Head of caudate nucleus (tissue), 42 donors: ENCODE measurements at regions not wholly inside any gene's neighbourhood (a gene's known extent, or its start where the extent isn't known, plus 50 kb on each side); places are given as distances from the start of the nearest gene placed in this dataset.

Experiments
- DNase-seq, 42 donors: peaks; one replicate each; pipeline versions ENCODE4 v3.0.0 to v3.0.0-alpha.2; 2020 to 2021; ENCODE audit warnings: mixed read lengths in 7 of 42
- intact Hi-C: fragments of 100-400 bp; cut with DNase I; formaldehyde crosslinking; loops from one replicate; pipeline ENCODE4 v1.15.0; 2022

DNA sequence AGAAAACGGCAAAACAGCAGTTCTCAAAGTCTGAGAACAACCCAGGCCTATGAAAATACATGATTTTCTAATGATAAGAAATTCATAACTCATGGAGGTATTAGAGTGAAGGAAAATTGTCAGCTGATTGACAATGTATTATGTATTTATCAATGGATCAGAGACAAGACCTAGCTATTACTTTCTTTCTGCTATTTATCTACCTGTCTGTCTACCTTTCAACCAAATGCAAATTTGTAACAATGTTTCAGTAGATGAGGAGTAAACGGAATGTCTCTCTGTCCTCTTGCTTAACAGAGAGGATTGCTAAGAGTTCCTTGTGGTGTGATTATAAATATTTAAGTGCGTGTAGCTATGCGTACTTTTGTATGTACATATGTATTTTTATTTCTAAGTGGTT, 568.7 kb upstream of the RGS18 start:
- DNase-seq, result no peak
- intact Hi-C loops, result no loop called here

- DNase-seq, result no peak
- intact Hi-C loops, result no loop called here
These were observed 567.7 kb upstream of the RGS18 start for GRCh38 chr1:191590578-191590977.

DNA sequence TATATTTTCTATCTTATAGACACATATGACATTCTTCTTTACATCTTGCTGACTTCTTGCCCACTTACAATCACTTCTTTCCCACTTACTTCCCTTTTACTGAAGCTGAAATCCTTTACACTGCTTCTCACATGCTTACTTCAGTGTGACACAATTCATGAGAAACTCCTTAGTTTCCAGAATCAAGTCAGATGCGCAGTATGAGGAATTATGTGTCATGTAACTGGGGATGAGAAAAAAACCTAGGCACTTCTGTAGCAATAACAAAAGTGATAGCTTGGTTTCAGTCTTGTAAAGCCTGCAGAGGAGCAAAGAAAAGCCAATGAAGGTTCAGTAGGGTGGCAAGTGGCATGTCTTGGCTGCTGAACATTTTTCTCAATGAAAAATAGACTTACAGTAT, 566.2 kb upstream of the RGS18 start:
- DNase-seq, result no peak
- intact Hi-C loops, result no loop called here

GRCh38 chr1:191592907-191593306, 565.4 kb upstream of the RGS18 start:
- intact Hi-C loops, result no loop called here
- DNase-seq, result no peak

DNA sequence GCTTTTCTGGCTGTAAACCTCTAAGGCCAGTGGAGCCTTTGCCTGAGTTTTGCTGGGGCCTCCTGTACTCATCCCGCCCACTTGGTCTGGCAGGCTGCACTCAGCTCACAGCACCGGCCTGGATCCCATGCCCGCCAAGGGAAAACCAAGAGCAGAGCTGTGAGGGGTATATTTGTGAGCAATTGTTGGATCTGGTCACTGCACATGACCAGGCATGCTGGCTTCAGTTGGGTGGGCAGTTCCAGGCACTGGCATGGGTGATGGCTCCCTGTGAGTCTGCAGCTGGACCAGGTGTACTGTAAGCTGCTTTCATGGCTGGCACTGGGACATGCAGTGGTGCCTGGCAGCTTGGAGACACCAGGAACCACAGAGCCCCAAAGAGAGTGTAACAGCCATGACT, 563.1 kb upstream of the RGS18 start:
- DNase-seq, result no peak
- intact Hi-C loops, result no loop called here

DNA sequence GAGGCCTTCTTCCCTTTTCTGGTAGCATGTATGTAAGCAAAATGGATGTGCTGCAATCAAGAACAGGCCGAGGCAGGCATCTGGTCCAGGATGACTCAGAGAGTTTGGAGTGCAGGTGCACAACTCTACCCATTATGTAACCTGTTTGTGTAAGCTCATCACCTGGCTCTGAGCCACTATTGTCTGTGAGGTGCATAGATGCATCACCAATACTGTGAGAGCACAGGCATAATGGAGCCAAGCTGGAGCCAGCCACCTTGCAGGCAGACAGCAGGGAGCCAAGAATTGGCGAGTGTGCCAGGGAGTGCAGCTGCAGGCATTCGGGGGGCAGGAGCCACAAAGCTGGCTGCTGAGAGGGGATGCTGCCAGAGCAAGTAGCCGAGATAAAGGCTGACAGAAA, 549.9 kb upstream of the RGS18 start:
- DNase-seq, result no peak
- intact Hi-C loops, result no loop called here

- intact Hi-C loops, result no loop called here
- DNase-seq, result no peak
These were observed 549.0 kb upstream of the RGS18 start for GRCh38 chr1:191609305-191609704.

DNA sequence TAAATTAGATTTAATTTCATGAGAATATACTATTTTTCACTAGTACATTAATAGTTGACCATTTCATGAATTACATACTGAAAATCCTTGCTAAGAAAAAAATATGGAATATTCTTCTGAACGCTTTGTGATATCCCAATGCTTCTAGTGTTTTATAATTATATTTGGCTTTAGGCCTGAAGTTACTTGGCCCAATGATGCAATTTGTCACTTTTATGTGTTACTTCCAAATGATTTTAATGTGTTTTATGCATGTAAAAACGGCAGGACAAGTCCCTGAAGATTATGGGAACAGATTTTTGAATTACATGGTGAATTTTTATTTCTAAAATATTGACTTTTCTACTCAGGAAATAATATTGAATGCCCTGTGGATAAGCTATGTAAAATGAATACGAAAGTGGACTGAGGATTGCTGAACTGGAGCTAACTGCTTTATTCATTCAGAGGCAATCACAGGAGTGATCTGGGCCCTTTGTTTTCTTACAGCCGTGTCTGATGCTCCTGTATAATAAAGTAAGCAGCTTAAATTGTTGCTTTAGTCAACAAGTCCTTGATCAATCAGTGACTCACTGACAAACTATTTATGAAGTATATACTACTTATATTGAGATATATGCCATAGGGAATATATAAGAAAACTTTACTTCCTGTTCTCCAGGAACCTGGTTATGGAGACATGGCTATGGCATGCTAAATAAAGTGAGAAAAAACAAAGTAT, 543.0 kb upstream of the RGS18 start:
- no peak for DNase-seq
- intact Hi-C loops, result no loop called here

DNA sequence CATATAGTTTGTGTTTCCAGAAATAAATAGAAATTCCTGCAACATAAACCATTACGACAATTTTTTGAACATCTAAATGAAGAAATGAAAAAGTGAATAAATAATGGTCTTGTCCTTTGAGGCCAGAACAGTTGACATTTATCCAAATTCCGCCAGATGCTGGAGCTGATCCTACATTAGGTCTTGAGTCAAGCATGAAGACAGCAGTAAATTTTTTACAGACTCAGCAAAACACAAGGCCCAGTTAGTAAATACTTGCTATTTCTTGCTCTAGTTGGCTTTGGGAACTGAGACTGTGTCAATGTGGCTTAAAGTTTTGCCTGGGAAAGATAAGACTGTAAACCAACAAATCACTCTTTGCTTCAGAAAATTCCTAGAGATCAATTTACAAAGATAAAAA, 540.1 kb upstream of the RGS18 start:
- no peak for DNase-seq
- intact Hi-C loops, result no loop called here

GRCh38 chr1:191620883-191621282, 537.4 kb upstream of the RGS18 start:
- intact Hi-C loops, result no loop called here
- DNase-seq, result no peak

DNA sequence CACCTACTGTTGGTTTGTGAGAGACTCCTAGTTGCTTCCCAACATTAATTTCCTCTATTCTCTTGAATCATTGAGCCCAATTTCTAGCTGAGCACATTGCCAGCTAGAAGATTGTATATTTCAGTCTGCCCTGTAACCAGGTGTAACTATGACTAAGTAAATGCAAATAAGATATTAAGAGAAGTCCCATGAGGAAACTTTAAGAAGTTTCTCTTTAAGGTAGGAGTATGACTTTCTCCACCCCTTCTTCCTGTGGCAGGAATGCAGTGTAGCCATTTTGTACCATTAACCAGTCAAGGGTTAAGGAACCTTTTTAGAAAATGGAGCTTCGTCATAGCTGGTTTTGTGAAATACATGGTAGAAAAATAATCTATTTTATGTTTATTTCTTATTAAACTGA, 534.2 kb upstream of the RGS18 start:
- DNase-seq, result no peak
- intact Hi-C loops, result no loop called here

- intact Hi-C loops, result no loop called here
- DNase-seq, result no peak
These were observed 528.4 kb upstream of the RGS18 start for GRCh38 chr1:191629836-191630235.

DNA sequence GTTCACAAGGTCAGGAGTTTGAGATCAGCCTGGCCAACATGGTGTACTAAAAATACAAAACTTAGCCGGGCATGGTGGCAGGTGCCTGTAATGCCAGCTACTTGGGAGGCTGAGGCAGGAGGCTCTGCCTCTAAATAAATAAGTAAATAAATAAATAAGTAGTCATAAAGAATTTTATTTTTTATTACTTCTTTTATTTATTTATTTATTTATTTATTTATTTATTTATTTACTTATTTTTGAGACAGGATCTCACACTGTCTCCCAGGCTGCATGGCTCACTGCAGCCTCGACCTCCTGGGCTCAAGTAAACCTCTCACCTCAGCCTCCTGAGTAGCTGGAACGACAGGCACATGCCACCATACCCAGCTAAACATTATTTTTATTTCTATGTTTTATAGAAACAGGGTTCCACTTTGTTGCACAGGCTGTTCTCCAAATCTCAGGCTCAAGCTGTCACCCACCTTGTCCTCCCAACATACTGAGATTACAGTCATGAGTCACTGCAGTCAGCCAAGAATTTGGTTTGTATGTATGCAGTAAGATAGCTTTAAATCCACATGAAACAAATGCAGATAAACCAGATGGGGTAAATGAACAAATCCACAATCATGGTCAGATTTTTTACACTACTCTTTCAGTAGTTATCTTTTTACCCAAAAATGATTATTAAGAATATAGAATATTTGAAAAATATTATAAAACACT, 523.3 kb upstream of the RGS18 start:
- no peak for DNase-seq

DNA sequence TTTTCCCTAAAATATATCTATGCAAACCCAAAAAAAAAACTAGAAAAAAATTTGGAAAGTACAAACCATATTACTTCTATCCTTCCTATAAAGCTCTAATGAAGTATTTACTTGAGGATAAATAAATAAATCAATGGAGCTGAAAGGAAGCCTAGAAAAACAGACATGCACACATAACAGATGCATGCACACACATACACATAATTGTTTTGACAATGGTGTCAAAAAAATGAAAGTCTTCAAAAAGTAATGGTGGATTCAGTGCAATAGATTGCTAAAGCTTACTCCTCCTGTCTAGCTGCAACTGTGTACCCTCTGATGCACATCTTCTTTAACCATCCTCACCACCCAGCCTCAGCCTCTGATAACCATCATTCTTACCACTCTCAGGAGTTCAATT, 521.9 kb upstream of the RGS18 start:
- intact Hi-C loops, result no loop called here
- no peak for DNase-seq

More for the DNA sequence above, 523.3 kb upstream of the RGS18 start:
- intact Hi-C loops, result no loop called here

- no peak for DNase-seq
- intact Hi-C loops, result no loop called here
These were observed 516.6 kb upstream of the RGS18 start for GRCh38 chr1:191641420-191642260.

- DNase-seq, result no peak
- intact Hi-C loops, result no loop called here
These were observed 515.2 kb upstream of the RGS18 start for GRCh38 chr1:191643060-191643459.

GRCh38 chr1:191648939-191649338, 509.3 kb upstream of the RGS18 start:
- DNase-seq, result no peak
- intact Hi-C loops, result no loop called here

DNA sequence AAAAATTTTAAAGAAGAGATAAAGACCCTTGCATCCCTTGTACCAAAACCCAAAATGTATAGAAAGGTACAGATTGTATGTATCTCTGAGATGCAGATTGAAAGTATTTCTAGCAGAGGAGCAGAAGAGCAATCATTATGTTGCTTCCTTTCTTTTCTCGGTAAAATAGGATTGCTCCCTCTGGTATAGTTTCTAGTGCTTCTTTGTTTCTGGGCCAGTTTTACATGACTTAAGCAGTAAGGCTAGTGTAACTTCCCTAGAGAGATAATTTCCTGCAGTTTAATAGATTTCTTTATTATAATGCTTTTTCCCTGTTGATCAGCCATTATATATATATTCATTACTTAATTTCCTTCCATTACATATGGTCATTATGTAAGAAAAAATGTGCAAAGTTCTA, 496.2 kb upstream of the RGS18 start:
- intact Hi-C loops, result no loop called here
- no peak for DNase-seq

- DNase-seq, result no peak
These were observed 495.5 kb upstream of the RGS18 start for GRCh38 chr1:191662746-191663145.

GRCh38 chr1:191668525-191668924, 489.7 kb upstream of the RGS18 start:
- intact Hi-C loops, result no loop called here
- DNase-seq, result no peak

More at GRCh38 chr1:191662746-191663145, 495.5 kb upstream of the RGS18 start:
- intact Hi-C loops, result no loop called here
